Neuronal stem cell (in vitro differentiated cells): ENCODE measurements at regions not wholly inside any gene's neighbourhood (a gene's known extent, or its start where the extent isn't known, plus 50 kb on each side); places are given as distances from the start of the nearest gene placed in this dataset.

Experiments used
- DNase-seq: peaks from one replicate; pipeline ENCODE4 v3.0.0-alpha.2; 2013; ENCODE audit warnings: low spot score
- H2AFZ ChIP-seq: one replicate; pipeline ENCODE4 v1.6.1; 2013; ENCODE audit warnings: mild to moderate bottlenecking, low read length, inconsistent platforms
- H2AK5ac ChIP-seq: 2 replicates; pipeline ENCODE4 v1.6.1; 2013; ENCODE audit warnings: low read depth, mild to moderate bottlenecking, inconsistent platforms, low read length, moderate library complexity, mixed read lengths
- H2BK120ac ChIP-seq: 2 replicates; pipeline ENCODE4 v1.6.1; 2013; ENCODE audit warnings: low read depth, mild to moderate bottlenecking, inconsistent platforms, low read length, moderate library complexity, mixed read lengths
- H2BK12ac ChIP-seq: one replicate; pipeline ENCODE4 v1.6.1; 2013; ENCODE audit warnings: low read length, inconsistent platforms
- H2BK15ac ChIP-seq: 2 replicates; pipeline ENCODE4 v1.6.1; 2013; ENCODE audit warnings: mild to moderate bottlenecking, low read length, inconsistent platforms, mixed read lengths
- H2BK5ac ChIP-seq: one replicate; pipeline ENCODE4 v1.6.1; 2013; ENCODE audit warnings: inconsistent platforms, mild to moderate bottlenecking, low read length, moderate library complexity
- H3K14ac ChIP-seq: one replicate; pipeline ENCODE4 v1.6.1; 2013; ENCODE audit warnings: low read length, inconsistent platforms
- H3K18ac ChIP-seq: 2 replicates; pipeline ENCODE4 v1.6.1; 2013; ENCODE audit warnings: low read length, inconsistent platforms
- H3K23ac ChIP-seq: 2 replicates; pipeline ENCODE4 v1.6.1; 2013; ENCODE audit warnings: low read depth, mild to moderate bottlenecking, mixed read lengths, low read length, inconsistent platforms; ENCODE audit not compliant: poor library complexity
- H3K27ac ChIP-seq: replicated peaks from 3 replicates; pipeline ENCODE4 v1.5.1; 2013; ENCODE audit warnings: low read length, inconsistent platforms
- H3K27me3 ChIP-seq, 3 experiments: 2 replicates each; pipeline ENCODE4 v1.6.1; 2013; ENCODE audit warnings: low read length in 3 of 3, mild to moderate bottlenecking in 2 of 3, inconsistent platforms in 1 of 3, low read depth in 1 of 3, mixed read lengths in 1 of 3, moderate library complexity in 1 of 3; ENCODE audit not compliant: control insufficient read depth in 3 of 3, insufficient read depth in 3 of 3
- H3K36me3 ChIP-seq, 2 donors: replicated peaks in 1 of 2; 2 replicates each; pipeline ENCODE4 v1.6.1; 2013; ENCODE audit warnings: low read length in 2 of 2; ENCODE audit not compliant: control insufficient read depth in 2 of 2, insufficient read depth in 2 of 2
- H3K4ac ChIP-seq: 2 replicates; pipeline ENCODE4 v1.6.1; 2013; ENCODE audit warnings: inconsistent platforms, mild to moderate bottlenecking, low read length, moderate library complexity
- H3K4me1 ChIP-seq, 2 donors: 1 replicate in 1 of 2; 2 replicates in 1 of 2; pipeline ENCODE4 v1.6.1; 2013; ENCODE audit warnings: low read length in 2 of 2, low read depth in 1 of 2; ENCODE audit not compliant: control insufficient read depth in 2 of 2, insufficient read depth in 1 of 2
- H3K4me2 ChIP-seq: one replicate; pipeline ENCODE4 v1.6.1; 2013; ENCODE audit warnings: mild to moderate bottlenecking, low read length, inconsistent platforms; ENCODE audit not compliant: insufficient read depth, poor library complexity, severe bottlenecking
- H3K4me3 ChIP-seq, 2 donors: 2 replicates each; pipeline ENCODE4 v1.5.1; 2013; ENCODE audit warnings: low read length in 2 of 2, mild to moderate bottlenecking in 2 of 2, inconsistent platforms in 1 of 2, moderate library complexity in 1 of 2
- H3K79me1 ChIP-seq: one replicate; pipeline ENCODE4 v1.6.1; 2013; ENCODE audit warnings: low read depth, mild to moderate bottlenecking, inconsistent platforms, low read length, moderate library complexity
- H3K9ac ChIP-seq: one replicate; pipeline ENCODE4 v1.6.1; 2013; ENCODE audit warnings: mild to moderate bottlenecking, low read depth, low read length, inconsistent platforms; ENCODE audit not compliant: poor library complexity
- H3K9me3 ChIP-seq, 2 donors: replicated peaks in 1 of 2; 2 replicates each; pipeline versions ENCODE3 to v1.6.1; 2013; ENCODE audit warnings: low read length in 2 of 2, mild to moderate bottlenecking in 2 of 2, inconsistent platforms in 1 of 2, low read depth in 1 of 2, mixed read lengths in 1 of 2, moderate library complexity in 1 of 2; ENCODE audit not compliant: control insufficient read depth in 2 of 2, insufficient read depth in 1 of 2
- H4K8ac ChIP-seq: one replicate; pipeline ENCODE4 v1.6.1; 2013; ENCODE audit warnings: low read depth, mild to moderate bottlenecking, inconsistent platforms, low read length, moderate library complexity
- H4K91ac ChIP-seq: one replicate; pipeline ENCODE4 v1.6.1; 2013; ENCODE audit warnings: low read length, low read depth, mild to moderate bottlenecking, inconsistent platforms; ENCODE audit not compliant: poor library complexity
- WGBS, 2 donors: extraction: QIAGEN DNeasy Blood & Tissue Kit; methylation state at CpG; one replicate each; pipeline ENCODE4 v1.1.7; 2013; ENCODE audit warnings: missing lambda C conversion rate in 2 of 2, mixed read lengths in 1 of 2; ENCODE audit not compliant: insufficient read length in 2 of 2, insufficient replicate concordance in 1 of 2; ENCODE audit errors: extremely low coverage in 2 of 2; 5-methylcytosine and 5-hydroxymethylcytosine counted together

- Histone ChIP-seq H2BK5ac (no peak overlapping the region), H3K14ac (no peak overlapping the region), H3K27ac (no peak overlapping the region), H2AK5ac (no peak overlapping the region), H2BK120ac (no peak overlapping the region), H3K4me1 (peaks cover 0 to 3% of the 10 kb centered on the region in 2 donors), H3K9me3 (no peaks in the 10 kb centered on the region), H3K36me3 (no peaks in the 10 kb centered on the region), H3K9ac (no peak overlapping the region), H3K4me2 (no peak overlapping the region), H2BK12ac (peak overlapping the region; percentile 99), H3K79me1 (no peaks in the 10 kb centered on the region), H3K23ac (no peak overlapping the region), H2BK15ac (no peak overlapping the region), H3K18ac (peak overlapping the region; percentile 84), H4K8ac (no peak overlapping the region), H3K27me3 (no peaks in the 10 kb centered on the region), H3K4me3 (no peak overlapping the region), H3K4ac (no peak overlapping the region), H2AFZ (peak overlapping the region; percentile 74), H4K91ac (no peak overlapping the region)
- no CpG with 5 or more reads among the region's 6 CpGs for WGBS, 2 donors
- DNase-seq, result no peak
Measured at GRCh38 chr3:182364323-182364722, 429.0 kb upstream of the ATP11B start.

DNA sequence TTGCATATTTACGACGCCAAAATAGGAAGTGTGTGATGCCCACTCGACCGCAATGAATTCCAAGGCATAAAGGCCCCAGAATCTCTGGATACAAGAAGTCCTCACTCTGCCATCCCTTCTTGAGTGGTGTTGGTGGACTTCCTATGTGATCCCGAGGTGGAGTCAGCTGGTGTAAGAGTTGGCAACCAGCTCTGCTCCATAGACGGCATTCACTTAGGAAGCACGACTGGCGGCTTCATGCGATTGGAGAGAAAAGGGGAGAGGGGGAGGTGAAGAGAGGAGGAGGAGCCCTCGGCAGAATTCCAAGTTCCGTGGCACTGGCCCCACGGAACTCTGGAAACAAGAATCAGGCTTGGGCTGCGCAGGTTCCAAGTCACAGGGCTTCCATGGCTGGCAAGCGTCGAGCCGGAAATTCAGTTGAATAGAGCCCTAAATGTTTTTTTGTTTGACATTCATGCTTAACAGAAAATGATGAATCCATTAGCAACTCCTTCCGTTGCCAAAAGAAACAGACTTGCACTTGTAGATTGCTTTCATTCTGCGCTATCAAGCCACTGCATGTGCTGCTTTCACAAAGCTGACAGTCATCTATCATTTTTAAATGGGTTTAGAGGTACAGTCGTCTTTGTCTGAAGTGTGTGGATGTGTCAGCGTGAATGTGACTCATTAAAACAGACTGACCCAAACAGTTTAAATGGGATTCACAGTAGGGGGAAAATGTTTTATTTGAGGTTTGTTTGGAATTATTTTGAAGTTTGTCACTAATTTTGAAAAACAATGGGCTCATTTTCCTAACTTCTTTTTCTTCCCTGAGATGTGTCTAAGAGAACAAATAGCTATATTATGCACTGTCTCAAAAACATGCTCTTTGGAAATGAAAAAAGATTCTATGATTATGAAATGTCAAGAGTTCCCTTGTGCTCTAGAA lies 428.3 kb upstream of the ATP11B start:
- WGBS, 2 donors, result no CpG with 5 or more reads among the region's 20 CpGs
- no peak overlapping the region for H4K8ac ChIP-seq
- H3K27me3 ChIP-seq, result no peaks in the 10 kb centered on the region
- peak overlapping the region; percentile 74 for H2AFZ ChIP-seq
- H3K36me3 ChIP-seq, result no peaks in the 10 kb centered on the region
- no peak overlapping the region for H3K14ac ChIP-seq
- H2BK5ac ChIP-seq, result no peak overlapping the region
- H3K4me3 ChIP-seq, result no peak overlapping the region
- no peak overlapping the region for H3K4me2 ChIP-seq
- H3K4ac ChIP-seq, result no peak overlapping the region
- DNase-seq, result no peak
- H3K9ac ChIP-seq, result no peak overlapping the region
- H3K79me1 ChIP-seq, result no peaks in the 10 kb centered on the region
- H2AK5ac ChIP-seq, result no peak overlapping the region
- H4K91ac ChIP-seq, result no peak overlapping the region
- H3K4me1 ChIP-seq, result peaks cover 0 to 3% of the 10 kb centered on the region in 2 donors
- no peak overlapping the region for H3K23ac ChIP-seq
- H3K9me3 ChIP-seq, result no peaks in the 10 kb centered on the region
- no peak overlapping the region for H2BK12ac ChIP-seq
- H3K18ac ChIP-seq, result peak overlapping the region; percentile 9
- no peak overlapping the region for H2BK120ac ChIP-seq
- H3K27ac ChIP-seq, result no peak overlapping the region
- no peak overlapping the region for H2BK15ac ChIP-seq

GRCh38 chr3:182366746-182367145 lies 426.6 kb upstream of the ATP11B start:
- Histone ChIP-seq H3K4ac (no peak overlapping the region), H3K79me1 (no peaks in the 10 kb centered on the region), H2BK15ac (no peak overlapping the region), H3K23ac (no peak overlapping the region), H3K14ac (no peak overlapping the region), H3K9me3 (no peaks in the 10 kb centered on the region), H3K4me2 (no peak overlapping the region), H3K9ac (no peak overlapping the region), H3K18ac (no peak overlapping the region), H2BK12ac (no peak overlapping the region), H3K27ac (no peak overlapping the region), H2AFZ (no peak overlapping the region), H4K91ac (no peak overlapping the region), H2AK5ac (no peak overlapping the region), H3K27me3 (no peaks in the 10 kb centered on the region), H4K8ac (no peak overlapping the region), H2BK5ac (no peak overlapping the region), H3K4me1 (peaks cover 0 to 3% of the 10 kb centered on the region in 2 donors), H2BK120ac (no peak overlapping the region), H3K36me3 (no peaks in the 10 kb centered on the region), H3K4me3 (no peak overlapping the region)
- no peak for DNase-seq
- WGBS, 2 donors, result no CpG with 5 or more reads among the region's 2 CpGs

- no peak overlapping the region for H4K8ac ChIP-seq
- no peak overlapping the region for H3K14ac ChIP-seq
- H3K4me3 ChIP-seq, result no peak overlapping the region
- no peak overlapping the region for H2BK12ac ChIP-seq
- no peak overlapping the region for H2BK15ac ChIP-seq
- H3K79me1 ChIP-seq, result no peaks in the 10 kb centered on the region
- H3K27ac ChIP-seq, result no peak overlapping the region
- WGBS, 2 donors, result no CpG with 5 or more reads among the region's 1 CpG
- H2AFZ ChIP-seq, result no peak overlapping the region
- no peak overlapping the region for H3K4me2 ChIP-seq
- no peak overlapping the region for H3K4ac ChIP-seq
- no peak overlapping the region for H2BK5ac ChIP-seq
- DNase-seq, result no peak
- no peaks in the 10 kb centered on the region for H3K4me1 ChIP-seq
- no peak overlapping the region for H2AK5ac ChIP-seq
- no peaks in the 10 kb centered on the region for H3K36me3 ChIP-seq
- no peak overlapping the region for H4K91ac ChIP-seq
- H3K18ac ChIP-seq, result no peak overlapping the region
- no peaks in the 10 kb centered on the region for H3K9me3 ChIP-seq
- H3K27me3 ChIP-seq, result no peaks in the 10 kb centered on the region
- H3K23ac ChIP-seq, result no peak overlapping the region
- H3K9ac ChIP-seq, result no peak overlapping the region
- H2BK120ac ChIP-seq, result no peak overlapping the region
Measured at GRCh38 chr3:182369861-182370260, 423.4 kb upstream of the ATP11B start.
